Fibroblast of lung (primary cell): ENCODE measurements at regions not wholly inside any gene's neighbourhood (a gene's known extent, or its start where the extent isn't known, plus 50 kb on each side); places are given as distances from the start of the nearest gene placed in this dataset.

Experiments
- DNase-seq, 2 donors: peaks; one replicate each; pipeline versions ENCODE4 v3.0.0 to v3.0.0-alpha.2; 2010; ENCODE audit warnings: low read depth in 2 of 2
- H2AFZ ChIP-seq: 2 replicates; pipeline ENCODE4 v1.5.1; 2012; ENCODE audit warnings: low read length, control low read depth, inconsistent platforms
- H3K27ac ChIP-seq: 2 replicates; pipeline ENCODE4 v1.5.1; 2011; ENCODE audit warnings: low read length, control low read depth; ENCODE audit not compliant: insufficient read depth
- H3K27me3 ChIP-seq: 2 replicates; pipeline ENCODE4 v1.5.1; 2011; ENCODE audit warnings: mild to moderate bottlenecking, low read length; ENCODE audit not compliant: control insufficient read depth, insufficient read depth
- H3K36me3 ChIP-seq: 2 replicates; pipeline ENCODE4 v1.5.1; 2011; ENCODE audit warnings: low read length; ENCODE audit not compliant: control insufficient read depth, insufficient read depth
- H3K4me1 ChIP-seq: 2 replicates; pipeline ENCODE4 v1.5.1; 2011; ENCODE audit warnings: low read length; ENCODE audit not compliant: control insufficient read depth, insufficient read depth; ENCODE audit errors: extremely low read depth
- H3K4me2 ChIP-seq: 2 replicates; pipeline ENCODE4 v1.5.1; 2011; ENCODE audit warnings: low read length, control low read depth; ENCODE audit not compliant: insufficient read depth; ENCODE audit errors: extremely low read depth
- H3K4me3 ChIP-seq, 4 experiments: fragments of 200-600 bp in 1 of 4; sonication (generic) in 1 of 4; replicated peaks in 1 of 4; 2 replicates each; pipeline ENCODE4 v1.5.1; 2011 to 2016; ENCODE audit warnings: low read length in 4 of 4, low read depth in 3 of 4, mild to moderate bottlenecking in 3 of 4, control low read depth in 2 of 4, inconsistent platforms in 1 of 4, mixed read lengths in 1 of 4; ENCODE audit not compliant: insufficient read depth in 1 of 4; ENCODE audit errors: control extremely low read depth in 1 of 4
- H3K79me2 ChIP-seq: 2 replicates; pipeline ENCODE4 v1.5.1; 2012; ENCODE audit warnings: mild to moderate bottlenecking, low read length, inconsistent platforms; ENCODE audit not compliant: control insufficient read depth, insufficient read depth
- H3K9ac ChIP-seq: 2 replicates; pipeline ENCODE4 v1.5.1; 2011; ENCODE audit warnings: mild to moderate bottlenecking, low read length, control low read depth; ENCODE audit not compliant: insufficient read depth
- H3K9me3 ChIP-seq: 2 replicates; pipeline ENCODE4 v1.5.1; 2012; ENCODE audit warnings: low read depth, low read length; ENCODE audit not compliant: control insufficient read depth, insufficient read depth
- H4K20me1 ChIP-seq: 2 replicates; pipeline ENCODE4 v1.5.1; 2011; ENCODE audit warnings: low read length; ENCODE audit not compliant: control insufficient read depth, insufficient read depth; ENCODE audit errors: extremely low read depth
- CTCF ChIP-seq, 2 donors: IDR thresholded peaks in 1 of 2; conservative IDR thresholded peaks in 1 of 2; 1 replicate in 1 of 2; 2 replicates in 1 of 2; pipeline ENCODE4 v1.5.1; 2011 to 2012; ENCODE audit warnings: low read length in 2 of 2, control low read depth in 1 of 2, inconsistent platforms in 1 of 2, low read depth in 1 of 2, mild to moderate bottlenecking in 1 of 2
- EZH2 ChIP-seq: IDR thresholded peaks from 2 replicates; pipeline ENCODE4 v1.5.1; 2012; ENCODE audit warnings: low read length, control low read depth, mild to moderate bottlenecking; ENCODE audit errors: missing control alignments

GRCh38 chr15:61403884-61404283, 174.8 kb upstream of the RORA start:
- DNase-seq: no peak
- Histone ChIP-seq H3K9me3 (no peaks in the 10 kb centered on the region), H3K4me1 (no peaks in the 10 kb centered on the region), H2AFZ (no peak overlapping the region), H3K36me3 (no peaks in the 10 kb centered on the region), H3K9ac (no peak overlapping the region), H3K4me3 (no peak overlapping the region), H3K4me2 (no peak overlapping the region), H3K79me2 (no peaks in the 10 kb centered on the region), H4K20me1 (no peaks in the 10 kb centered on the region), H3K27me3 (no peaks in the 10 kb centered on the region), H3K27ac (no peak overlapping the region)
- no peak for TF ChIP-seq EZH2

GRCh38 chr15:61401903-61402698, 173.0 kb upstream of the RORA start:
- no peaks in the 10 kb centered on the region for H3K27me3 ChIP-seq
- no peak overlapping the region for H2AFZ ChIP-seq
- H3K4me2 ChIP-seq: no peak overlapping the region
- no peak for DNase-seq
- no peaks in the 10 kb centered on the region for H4K20me1 ChIP-seq
- H3K9ac ChIP-seq: no peak overlapping the region
- no peaks in the 10 kb centered on the region for H3K4me1 ChIP-seq
- H3K79me2 ChIP-seq: no peaks in the 10 kb centered on the region
- H3K9me3 ChIP-seq: no peaks in the 10 kb centered on the region
- H3K27ac ChIP-seq: no peak overlapping the region
- no peak overlapping the region for H3K4me3 ChIP-seq
- no peak for TF ChIP-seq CTCF (conservative IDR thresholded peaks at IDR 0.05 in 1 of 2, IDR thresholded peaks at IDR 0.05 in 1 of 2; ENCODE audit: low read depth in 1 of 2, low read length in 2 of 2)
- TF ChIP-seq EZH2: no peak
- H3K36me3 ChIP-seq: no peaks in the 10 kb centered on the region

- Histone ChIP-seq H2AFZ (no peak overlapping the region), H3K9me3 (no peaks in the 10 kb centered on the region), H3K4me3 (no peak overlapping the region), H3K79me2 (no peaks in the 10 kb centered on the region), H3K4me1 (no peaks in the 10 kb centered on the region), H3K27ac (no peak overlapping the region), H4K20me1 (no peaks in the 10 kb centered on the region), H3K4me2 (no peak overlapping the region), H3K27me3 (no peaks in the 10 kb centered on the region), H3K9ac (no peak overlapping the region), H3K36me3 (no peaks in the 10 kb centered on the region)
- TF ChIP-seq CTCF (conservative IDR thresholded peaks at IDR 0.05 in 1 of 2, IDR thresholded peaks at IDR 0.05 in 1 of 2; ENCODE audit: low read depth in 1 of 2, low read length in 2 of 2) (no peak), EZH2 (no peak)
- DNase-seq: no peak
Observed at GRCh38 chr15:61398310-61398709, 169.2 kb upstream of the RORA start.
